ENCODE measurements at regions not wholly inside any gene's neighbourhood (a gene's known extent, or its start where the extent isn't known, plus 50 kb on each side); places are given as distances from the start of the nearest gene placed in this dataset.

- H3K27ac Mint-ChIP-seq (ENCODE audit: unreplicated experiment): no peak overlapping the region
- CTCF ChIA-PET: no interaction called here
- H3K9me3 Mint-ChIP-seq (ENCODE audit: low read depth, unreplicated experiment): no peaks in the 10 kb centered on the region
- no peaks in the 10 kb centered on the region for H3K4me1 Mint-ChIP-seq (ENCODE audit: low read depth, unreplicated experiment)
- no peak for TF ChIP-seq CTCF (IDR thresholded peaks at IDR 0.05; ENCODE audit: unreplicated experiment)
- H3K36me3 Mint-ChIP-seq (ENCODE audit: insufficient read depth, unreplicated experiment): no peaks in the 10 kb centered on the region
- BruUV-seq (replicated peaks): no TSS peak
- no peaks in the 10 kb centered on the region for H3K27me3 Mint-ChIP-seq (ENCODE audit: unreplicated experiment)
- DNase-seq: no peak
- H3K4me3 Mint-ChIP-seq (ENCODE audit: low read depth, unreplicated experiment): no peak overlapping the region
- intact Hi-C loops (cut with micrococcal nuclease; ENCODE audit: unreplicated experiment): no loop called here
These were observed 498.3 kb downstream of the ADGRL2 start for GRCh38 chr1:82299056-82299455.

GRCh38 chr1:82297139-82297896, 496.6 kb downstream of the ADGRL2 start:
- CTCF ChIA-PET: no interaction called here
- Mint-ChIP-seq H3K36me3 (ENCODE audit: insufficient read depth, unreplicated experiment) (no peaks in the 10 kb centered on the region), H3K4me3 (ENCODE audit: low read depth, unreplicated experiment) (no peak overlapping the region), H3K4me1 (ENCODE audit: low read depth, unreplicated experiment) (no peaks in the 10 kb centered on the region), H3K9me3 (ENCODE audit: low read depth, unreplicated experiment) (no peaks in the 10 kb centered on the region), H3K27me3 (ENCODE audit: unreplicated experiment) (no peaks in the 10 kb centered on the region), H3K27ac (ENCODE audit: unreplicated experiment) (no peak overlapping the region)
- intact Hi-C loops (cut with micrococcal nuclease; ENCODE audit: unreplicated experiment): no loop called here
- BruUV-seq (replicated peaks): no TSS peak
- TF ChIP-seq CTCF (IDR thresholded peaks at IDR 0.05; ENCODE audit: unreplicated experiment): no peak
- no peak for DNase-seq

GRCh38 chr1:82287556-82287955, 486.8 kb downstream of the ADGRL2 start:
- BruUV-seq (replicated peaks): no TSS peak
- H3K27ac Mint-ChIP-seq (ENCODE audit: unreplicated experiment): no peak overlapping the region
- no peaks in the 10 kb centered on the region for H3K27me3 Mint-ChIP-seq (ENCODE audit: unreplicated experiment)
- DNase-seq: no peak
- intact Hi-C loops (cut with micrococcal nuclease; ENCODE audit: unreplicated experiment): no loop called here
- H3K9me3 Mint-ChIP-seq (ENCODE audit: low read depth, unreplicated experiment): no peaks in the 10 kb centered on the region
- TF ChIP-seq CTCF (IDR thresholded peaks at IDR 0.05; ENCODE audit: unreplicated experiment): no peak
- CTCF ChIA-PET: no interaction called here
- no peaks in the 10 kb centered on the region for H3K36me3 Mint-ChIP-seq (ENCODE audit: insufficient read depth, unreplicated experiment)
- H3K4me1 Mint-ChIP-seq (ENCODE audit: low read depth, unreplicated experiment): no peaks in the 10 kb centered on the region
- H3K4me3 Mint-ChIP-seq (ENCODE audit: low read depth, unreplicated experiment): no peak overlapping the region

GRCh38 chr1:82284213-82284612, 483.5 kb downstream of the ADGRL2 start:
- no peaks in the 10 kb centered on the region for H3K4me1 Mint-ChIP-seq (ENCODE audit: low read depth, unreplicated experiment)
- H3K4me3 Mint-ChIP-seq (ENCODE audit: low read depth, unreplicated experiment): no peak overlapping the region
- no peak overlapping the region for H3K27ac Mint-ChIP-seq (ENCODE audit: unreplicated experiment)
- no peak for DNase-seq
- intact Hi-C loops (cut with micrococcal nuclease; ENCODE audit: unreplicated experiment): no loop called here
- TF ChIP-seq CTCF (IDR thresholded peaks at IDR 0.05; ENCODE audit: unreplicated experiment): no peak
- BruUV-seq (replicated peaks): no TSS peak
- H3K36me3 Mint-ChIP-seq (ENCODE audit: insufficient read depth, unreplicated experiment): no peaks in the 10 kb centered on the region
- CTCF ChIA-PET: no interaction called here
- no peaks in the 10 kb centered on the region for H3K9me3 Mint-ChIP-seq (ENCODE audit: low read depth, unreplicated experiment)
- no peaks in the 10 kb centered on the region for H3K27me3 Mint-ChIP-seq (ENCODE audit: unreplicated experiment)
